Body of pancreas (tissue), 4 donors: ENCODE measurements at regions not wholly inside any gene's neighbourhood (a gene's known extent, or its start where the extent isn't known, plus 50 kb on each side); places are given as distances from the start of the nearest gene placed in this dataset.

ENCODE experiments used
- CTCF ChIP-seq, 7 experiments: fragments of 450-650 bp in 4 of 7; fragments of 200-600 bp in 3 of 7; sonication (generic) in 3 of 7; IDR thresholded peaks; one replicate each; pipeline ENCODE4 v1.5.1; 2016 to 2019; ENCODE audit warnings: antibody characterized with exemption in 7 of 7
- POLR2A ChIP-seq, 3 donors: fragments of 450-650 bp; IDR thresholded peaks; one replicate each; pipeline ENCODE4 v1.6.1; 2016; ENCODE audit warnings: antibody characterized with exemption in 3 of 3, mild to moderate bottlenecking in 2 of 3

GRCh38 chr10:77702166-77702565, 64.6 kb upstream of the KCNMA1 start:
- TF ChIP-seq CTCF (IDR thresholded peaks at IDR 0.05): no peak
- TF ChIP-seq POLR2A (IDR thresholded peaks at IDR 0.05): no peak
